K562 (cell line): ENCODE measurements at regions not wholly inside any gene's neighbourhood (a gene's known extent, or its start where the extent isn't known, plus 50 kb on each side); places are given as distances from the start of the nearest gene placed in this dataset.

Experiments used
- ATAC-seq: fragments of 200-7000 bp; cut with Tn5 transposase; 3 replicates; pipeline ENCODE4 v1.9.1; 2020; ENCODE audit warnings: moderate library complexity
- BruUV-seq: library from RNA; stranded (reverse); fragments of 400-500 nt; replicated peaks from 2 replicates; lab custom pipeline; 2021; lab: Mats Ljungman, UMichigan
- CTCF ChIA-PET: fragments of 300-600 bp; formaldehyde crosslinking; extraction: SDS; loops from one replicate; lab custom pipeline; 2021; ENCODE audit warnings: low intra/inter-chr PET ratio; lab: Yijun Ruan, JAX
- POLR2A ChIA-PET: fragments of 300-600, 350-650 bp; sonication (Branson Sonifier 250); formaldehyde crosslinking; extraction: SDS; loops from one replicate; lab custom pipeline; 2021; ENCODE audit warnings: antibody characterized with exemption, inconsistent platforms; lab: Yijun Ruan, JAX
- DNase-seq, 4 experiments: peaks; one replicate each; pipeline versions ENCODE4 v3.0.0 to v3.0.0-alpha.2; 2011 to 2018; ENCODE audit warnings: low spot score in 3 of 4, mixed read lengths in 3 of 4; ENCODE audit errors: extremely low read depth in 1 of 4
- FAIRE-seq: peaks from 2 replicates; lab custom pipeline; 2011; peaks lifted over from hg19 to GRCh38; lab: Jason Lieb, UNC
- H2AFZ ChIP-seq: 2 replicates; pipeline ENCODE4 v1.6.0; 2011; ENCODE audit warnings: low read depth, low read length, control low read depth, inconsistent platforms
- H3K27ac ChIP-seq: fragments of 200-600 bp; 3 replicates; pipeline ENCODE4 v1.8.0; 2011; ENCODE audit warnings: low read depth, mild to moderate bottlenecking, control low read depth, inconsistent platforms, low read length, moderate library complexity, mixed read lengths; ENCODE audit errors: extremely low read depth
- H3K27me3 ChIP-seq, 2 experiments: fragments of 300-600 bp in 1 of 2; 2 replicates in 1 of 2; 3 replicates in 1 of 2; pipeline versions ENCODE4 v1.6.0 to v1.8.0; 2011; ENCODE audit warnings: inconsistent platforms in 2 of 2, low read length in 2 of 2, mild to moderate bottlenecking in 1 of 2, mixed read lengths in 1 of 2, moderate library complexity in 1 of 2; ENCODE audit not compliant: control insufficient read depth in 2 of 2, insufficient read depth in 2 of 2
- H3K36me3 ChIP-seq: fragments of 300-600 bp; 3 replicates; pipeline ENCODE4 v1.8.0; 2011; ENCODE audit warnings: mild to moderate bottlenecking, low read length, inconsistent platforms; ENCODE audit not compliant: control insufficient read depth, insufficient read depth
- H3K4me1 ChIP-seq, 2 experiments: fragments of 200-600 bp in 1 of 2; replicated peaks in 1 of 2; 2 replicates in 1 of 2; 3 replicates in 1 of 2; pipeline versions ENCODE4 v1.5.1 to v1.8.0; 2011; ENCODE audit warnings: inconsistent platforms in 2 of 2, low read length in 2 of 2, mild to moderate bottlenecking in 1 of 2, mixed read lengths in 1 of 2, moderate library complexity in 1 of 2; ENCODE audit not compliant: control insufficient read depth in 2 of 2, insufficient read depth in 2 of 2
- H3K4me2 ChIP-seq: 2 replicates; pipeline ENCODE4 v1.6.1; 2011; ENCODE audit warnings: low read length, control low read depth, inconsistent platforms, mixed read lengths; ENCODE audit not compliant: insufficient read depth
- H3K4me3 ChIP-seq: fragments of 200-600 bp; sonication (generic), shearing (Covaris generic); 2 replicates; pipeline ENCODE4 v1.5.1; 2016; ENCODE audit warnings: control low read depth, inconsistent platforms
- H3K79me2 ChIP-seq: fragments of 200-600 bp; 3 replicates; pipeline ENCODE4 v1.8.0; 2011; ENCODE audit warnings: low read length, inconsistent platforms; ENCODE audit not compliant: control insufficient read depth, insufficient read depth
- H3K9ac ChIP-seq, 2 experiments: 2 replicates each; pipeline versions ENCODE4 v1.6.0 to v1.6.1; 2011; ENCODE audit warnings: low read depth in 2 of 2, low read length in 2 of 2, control low read depth in 1 of 2, inconsistent platforms in 1 of 2, mild to moderate bottlenecking in 1 of 2, mixed read lengths in 1 of 2; ENCODE audit not compliant: insufficient read depth in 1 of 2
- H3K9me1 ChIP-seq: one replicate; pipeline ENCODE4 v1.6.0; 2011; ENCODE audit warnings: inconsistent platforms, mild to moderate bottlenecking, low read length, moderate library complexity; ENCODE audit not compliant: control insufficient read depth, insufficient read depth
- H3K9me3 ChIP-seq: replicated peaks from 2 replicates; pipeline ENCODE4 v1.5.1; 2011; ENCODE audit warnings: low read depth, low read length, inconsistent platforms; ENCODE audit not compliant: control insufficient read depth, insufficient read depth
- H4K20me1 ChIP-seq: replicated peaks from 2 replicates; pipeline ENCODE4 v1.6.1; 2011; ENCODE audit warnings: low read length, inconsistent platforms, mixed read lengths; ENCODE audit not compliant: control insufficient read depth, insufficient read depth
- MBD2 ChIP-seq: sonication (generic); IDR thresholded peaks from 2 replicates; pipeline ENCODE4 v1.6.1; 2016; ENCODE audit warnings: low read depth, borderline replicate concordance
- WGBS: fragments of 100-300 bp; shearing (Covaris generic); methylation state at CpG from one replicate; pipeline ENCODE4 v1.1.6; 2016; ENCODE audit warnings: low coverage, mixed read lengths; ENCODE audit not compliant: insufficient coverage; ENCODE audit errors: missing lambda C conversion rate; 5-methylcytosine and 5-hydroxymethylcytosine counted together
- in situ Hi-C: fragments of 300-500 bp; cut with MboI; formaldehyde crosslinking; loops from 4 replicates; pipeline ENCODE4 v1.15.0; 2018; ENCODE audit warnings: inconsistent platforms, mixed read lengths
- intact Hi-C: fragments of 100-400 bp; cut with micrococcal nuclease; formaldehyde crosslinking; loops from 2 replicates; pipeline ENCODE4 v1.14.2; 2022
- TF ChIP-seq, protein P1 (sequence below): sonication (generic); formaldehyde crosslinking; IDR thresholded peaks from 2 replicates; pipeline ENCODE4 v1.8.0; 2023; ENCODE audit warnings: mild to moderate bottlenecking, missing genetic modification reagents
- TF ChIP-seq, protein P2 (sequence below): fragments of 450-650 bp; IDR thresholded peaks from one replicate; pipeline ENCODE4 v1.6.1; 2018; ENCODE audit warnings: mild to moderate bottlenecking, moderate library complexity; ENCODE audit not compliant: partially characterized antibody
- TF ChIP-seq, protein P3 (sequence below): fragments of 450-650 bp; formaldehyde crosslinking; IDR thresholded peaks from 2 replicates; pipeline ENCODE4 v1.4.0; 2020; ENCODE audit warnings: mild to moderate bottlenecking, moderate library complexity
- TF ChIP-seq, protein P4 (sequence below): sonication (generic); formaldehyde crosslinking; IDR thresholded peaks from 2 replicates; pipeline ENCODE4 v1.8.1; 2022; ENCODE audit warnings: missing genetic modification reagents

DNA sequence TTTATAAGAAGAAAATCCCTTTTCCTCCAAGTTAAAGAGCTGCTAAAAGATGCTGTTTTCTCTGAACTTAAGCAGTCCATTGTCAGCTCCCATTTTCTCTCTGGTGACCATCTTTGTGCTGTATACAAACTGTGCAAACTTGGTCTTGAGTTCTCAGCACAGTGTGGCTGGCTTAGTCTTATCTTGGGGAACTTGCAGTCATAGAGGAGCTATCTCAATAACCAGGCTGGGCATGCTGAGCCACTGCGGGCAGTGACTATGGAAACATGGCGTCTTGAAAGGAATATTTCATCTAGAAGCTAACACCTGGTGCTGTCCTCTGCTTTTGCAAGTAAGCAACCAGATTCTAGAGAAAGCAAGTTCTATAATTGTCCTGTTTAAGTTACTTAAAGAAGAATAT is 1334.4 kb upstream of the CELF4 start (continued):
- TF ChIP-seq, protein P1, sequence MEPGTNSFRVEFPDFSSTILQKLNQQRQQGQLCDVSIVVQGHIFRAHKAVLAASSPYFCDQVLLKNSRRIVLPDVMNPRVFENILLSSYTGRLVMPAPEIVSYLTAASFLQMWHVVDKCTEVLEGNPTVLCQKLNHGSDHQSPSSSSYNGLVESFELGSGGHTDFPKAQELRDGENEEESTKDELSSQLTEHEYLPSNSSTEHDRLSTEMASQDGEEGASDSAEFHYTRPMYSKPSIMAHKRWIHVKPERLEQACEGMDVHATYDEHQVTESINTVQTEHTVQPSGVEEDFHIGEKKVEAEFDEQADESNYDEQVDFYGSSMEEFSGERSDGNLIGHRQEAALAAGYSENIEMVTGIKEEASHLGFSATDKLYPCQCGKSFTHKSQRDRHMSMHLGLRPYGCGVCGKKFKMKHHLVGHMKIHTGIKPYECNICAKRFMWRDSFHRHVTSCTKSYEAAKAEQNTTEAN = no peak
- no peak for TF ChIP-seq MBD2

DNA sequence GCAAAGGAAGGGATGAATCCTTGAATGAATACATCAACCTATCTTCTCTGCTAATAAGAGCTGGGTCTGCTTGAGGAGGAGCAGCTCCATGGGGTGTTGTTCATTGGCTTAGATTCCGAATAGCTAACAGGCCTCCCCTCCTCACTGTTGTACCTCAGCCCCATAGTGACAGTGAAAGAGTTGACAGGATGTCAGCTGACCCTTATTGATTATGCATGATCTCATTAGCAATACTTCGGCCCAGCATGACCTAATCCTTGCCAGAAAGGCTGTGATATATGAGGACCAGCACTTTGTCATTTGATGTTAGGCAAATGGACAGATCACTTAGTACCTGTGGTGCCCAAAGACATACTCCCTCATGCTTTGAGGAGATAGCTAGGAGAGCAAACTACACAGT is 1333.7 kb upstream of the CELF4 start:
- no peaks in the 10 kb centered on the region for H3K27me3 ChIP-seq
- no peak overlapping the region for H2AFZ ChIP-seq
- DNase-seq = no peak
- H3K9me3 ChIP-seq = no peaks in the 10 kb centered on the region; the same call in 1 of the 2 replicates
- H3K4me2 ChIP-seq = no peak overlapping the region
- no peaks in the 10 kb centered on the region for H3K4me1 ChIP-seq
- H3K9me1 ChIP-seq = no peaks in the 10 kb centered on the region
- intact Hi-C loops = no loop called here
- CTCF ChIA-PET = no interaction called here
- 0% methylated on average over 2 of the region's 2 CpGs for WGBS
- no TSS peak for BruUV-seq
- H3K36me3 ChIP-seq = no peaks in the 10 kb centered on the region
- POLR2A ChIA-PET = interaction anchor here (1.0 kb wide), 1 partner anchor 11 kb away, joined by 3 read pairs; no protein-coding TSS in a partner anchor
- no peak for FAIRE-seq
- no peak overlapping the region for H3K27ac ChIP-seq
- ATAC-seq = no peak
- no peak overlapping the region for H3K4me3 ChIP-seq
- no peak overlapping the region for H3K9ac ChIP-seq
- no peaks in the 10 kb centered on the region for H4K20me1 ChIP-seq
- in situ Hi-C loops = no loop called here
- H3K79me2 ChIP-seq = no peaks in the 10 kb centered on the region
- TF ChIP-seq, protein P2, sequence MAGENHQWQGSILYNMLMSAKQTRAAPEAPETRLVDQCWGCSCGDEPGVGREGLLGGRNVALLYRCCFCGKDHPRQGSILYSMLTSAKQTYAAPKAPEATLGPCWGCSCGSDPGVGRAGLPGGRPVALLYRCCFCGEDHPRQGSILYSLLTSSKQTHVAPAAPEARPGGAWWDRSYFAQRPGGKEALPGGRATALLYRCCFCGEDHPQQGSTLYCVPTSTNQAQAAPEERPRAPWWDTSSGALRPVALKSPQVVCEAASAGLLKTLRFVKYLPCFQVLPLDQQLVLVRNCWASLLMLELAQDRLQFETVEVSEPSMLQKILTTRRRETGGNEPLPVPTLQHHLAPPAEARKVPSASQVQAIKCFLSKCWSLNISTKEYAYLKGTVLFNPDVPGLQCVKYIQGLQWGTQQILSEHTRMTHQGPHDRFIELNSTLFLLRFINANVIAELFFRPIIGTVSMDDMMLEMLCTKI = no peak
- TF ChIP-seq, protein P3, sequence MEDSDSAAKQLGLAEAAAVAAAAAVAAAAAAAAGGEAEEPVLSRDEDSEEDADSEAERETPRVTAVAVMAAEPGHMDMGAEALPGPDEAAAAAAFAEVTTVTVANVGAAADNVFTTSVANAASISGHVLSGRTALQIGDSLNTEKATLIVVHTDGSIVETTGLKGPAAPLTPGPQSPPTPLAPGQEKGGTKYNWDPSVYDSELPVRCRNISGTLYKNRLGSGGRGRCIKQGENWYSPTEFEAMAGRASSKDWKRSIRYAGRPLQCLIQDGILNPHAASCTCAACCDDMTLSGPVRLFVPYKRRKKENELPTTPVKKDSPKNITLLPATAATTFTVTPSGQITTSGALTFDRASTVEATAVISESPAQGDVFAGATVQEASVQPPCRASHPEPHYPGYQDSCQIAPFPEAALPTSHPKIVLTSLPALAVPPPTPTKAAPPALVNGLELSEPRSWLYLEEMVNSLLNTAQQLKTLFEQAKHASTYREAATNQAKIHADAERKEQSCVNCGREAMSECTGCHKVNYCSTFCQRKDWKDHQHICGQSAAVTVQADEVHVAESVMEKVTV (CRISPR knock-in tag) = no peak
- TF ChIP-seq, protein P4, sequence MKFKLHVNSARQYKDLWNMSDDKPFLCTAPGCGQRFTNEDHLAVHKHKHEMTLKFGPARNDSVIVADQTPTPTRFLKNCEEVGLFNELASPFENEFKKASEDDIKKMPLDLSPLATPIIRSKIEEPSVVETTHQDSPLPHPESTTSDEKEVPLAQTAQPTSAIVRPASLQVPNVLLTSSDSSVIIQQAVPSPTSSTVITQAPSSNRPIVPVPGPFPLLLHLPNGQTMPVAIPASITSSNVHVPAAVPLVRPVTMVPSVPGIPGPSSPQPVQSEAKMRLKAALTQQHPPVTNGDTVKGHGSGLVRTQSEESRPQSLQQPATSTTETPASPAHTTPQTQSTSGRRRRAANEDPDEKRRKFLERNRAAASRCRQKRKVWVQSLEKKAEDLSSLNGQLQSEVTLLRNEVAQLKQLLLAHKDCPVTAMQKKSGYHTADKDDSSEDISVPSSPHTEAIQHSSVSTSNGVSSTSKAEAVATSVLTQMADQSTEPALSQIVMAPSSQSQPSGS (CRISPR knock-in tag) = no peak
